ENCODE measurements at regions not wholly inside any gene's neighbourhood (a gene's known extent, or its start where the extent isn't known, plus 50 kb on each side); places are given as distances from the start of the nearest gene placed in this dataset.

GRCh38 chr16:6279286-6279685 lies 1053.4 kb upstream of the RBFOX1 start:
- no peak overlapping the region for H3K4me3 ChIP-seq (replicated peaks in 1 of 2; ENCODE audit: low read depth in 2 of 2, low read length in 2 of 2)
- no peak for TF ChIP-seq CTCF (IDR thresholded peaks at IDR 0.05; ENCODE audit: low read depth, low read length)
- DNase-seq (ENCODE audit: low read depth in 2 of 2): no peak

DNA sequence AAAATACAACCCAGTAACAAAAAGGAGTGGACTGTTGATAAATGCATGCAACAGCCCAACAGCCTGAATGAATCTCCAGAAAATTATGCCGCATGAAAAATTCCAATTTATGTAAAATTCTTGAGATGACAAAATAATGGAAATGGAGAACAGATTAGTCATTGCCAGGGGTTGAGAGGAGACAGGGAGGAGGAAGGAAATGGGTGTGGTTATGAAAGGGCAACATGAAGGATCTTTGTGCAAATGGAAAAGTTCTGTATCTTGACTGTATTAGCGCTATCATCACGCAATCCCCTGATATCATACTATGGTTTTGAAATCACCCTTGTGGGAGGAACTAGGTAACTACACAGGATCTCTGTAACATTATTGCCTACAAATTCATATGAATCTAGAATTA lies 1058.3 kb upstream of the RBFOX1 start:
- H3K4me3 ChIP-seq (replicated peaks in 1 of 2; ENCODE audit: low read depth in 2 of 2, low read length in 2 of 2): no peak overlapping the region
- no peak for TF ChIP-seq CTCF (IDR thresholded peaks at IDR 0.05; ENCODE audit: low read depth, low read length)

GRCh38 chr16:6267682-6268081 lies 1065.0 kb upstream of the RBFOX1 start:
- DNase-seq (ENCODE audit: low read depth in 2 of 2): no peak
- no peak overlapping the region for H3K4me3 ChIP-seq (replicated peaks in 1 of 2; ENCODE audit: low read depth in 2 of 2, low read length in 2 of 2)
- TF ChIP-seq CTCF (IDR thresholded peaks at IDR 0.05; ENCODE audit: low read depth, low read length): no peak

More for the DNA sequence above, 1058.3 kb upstream of the RBFOX1 start:
- no peak for DNase-seq (ENCODE audit: low read depth in 2 of 2)

DNA sequence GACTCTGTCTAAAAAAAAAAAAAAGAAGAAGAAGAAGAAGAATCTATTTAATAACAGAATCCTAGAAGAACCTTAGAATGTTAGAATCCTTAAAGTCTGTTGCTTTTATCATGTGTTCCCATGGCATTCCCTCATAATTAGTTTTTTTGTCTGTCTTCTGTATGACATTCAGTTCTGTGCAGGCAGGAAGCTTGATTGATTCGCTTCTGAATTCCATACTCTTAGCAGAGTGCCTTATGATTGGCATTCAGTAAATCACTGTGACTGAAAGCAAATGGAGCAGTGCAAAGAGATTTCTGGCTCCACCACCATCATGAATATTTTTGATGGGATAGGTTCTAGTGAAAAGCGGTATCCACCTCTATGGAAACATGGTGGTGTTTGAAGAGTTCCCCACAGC lies 1065.9 kb upstream of the RBFOX1 start:
- DNase-seq (ENCODE audit: low read depth in 2 of 2): no peak
- no peak overlapping the region for H3K4me3 ChIP-seq (replicated peaks in 1 of 2; ENCODE audit: low read depth in 2 of 2, low read length in 2 of 2)
- no peak for TF ChIP-seq CTCF (IDR thresholded peaks at IDR 0.05; ENCODE audit: low read depth, low read length)

GRCh38 chr16:6265968-6266367 lies 1066.7 kb upstream of the RBFOX1 start:
- no peak for DNase-seq (ENCODE audit: low read depth in 2 of 2)
- TF ChIP-seq CTCF (IDR thresholded peaks at IDR 0.05; ENCODE audit: low read depth, low read length): no peak
- no peak overlapping the region for H3K4me3 ChIP-seq (replicated peaks in 1 of 2; ENCODE audit: low read depth in 2 of 2, low read length in 2 of 2)

- DNase-seq (ENCODE audit: low read depth in 2 of 2): no peak
- no peak overlapping the region for H3K4me3 ChIP-seq (replicated peaks in 1 of 2; ENCODE audit: low read depth in 2 of 2, low read length in 2 of 2)
- no peak for TF ChIP-seq CTCF (IDR thresholded peaks at IDR 0.05; ENCODE audit: low read depth, low read length)
These were observed 1074.6 kb upstream of the RBFOX1 start for GRCh38 chr16:6258056-6258455.

DNA sequence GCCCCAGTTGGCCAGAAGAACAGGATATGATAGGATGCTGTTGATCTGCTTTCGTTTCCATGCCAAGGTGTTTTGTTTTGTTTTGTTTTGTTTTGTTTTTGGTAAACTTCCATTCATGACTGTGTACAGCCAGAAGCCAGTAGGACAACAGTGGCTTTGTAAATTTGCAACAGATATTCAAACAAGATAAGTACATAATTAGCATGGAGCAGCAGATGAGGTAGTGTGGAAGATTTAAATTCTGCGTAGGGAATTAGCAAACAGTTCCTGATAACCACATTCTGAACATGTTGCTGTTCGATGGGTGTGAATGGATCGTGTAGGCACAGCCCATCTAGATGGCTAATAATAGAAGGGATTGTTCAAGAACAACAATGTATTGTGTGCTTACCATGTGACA lies 1080.1 kb upstream of the RBFOX1 start:
- H3K4me3 ChIP-seq (replicated peaks in 1 of 2; ENCODE audit: low read depth in 2 of 2, low read length in 2 of 2): no peak overlapping the region
- no peak for TF ChIP-seq CTCF (IDR thresholded peaks at IDR 0.05; ENCODE audit: low read depth, low read length)

More for the DNA sequence above, 1080.1 kb upstream of the RBFOX1 start:
- no peak for DNase-seq (ENCODE audit: low read depth in 2 of 2)
